Endodermal cell (in vitro differentiated cells): ENCODE measurements at regions not wholly inside any gene's neighbourhood (a gene's known extent, or its start where the extent isn't known, plus 50 kb on each side); places are given as distances from the start of the nearest gene placed in this dataset.
A peak's percentile ranks its signal among the peaks of the same experiment; 100 is the strongest.

ENCODE experiments used
- DNase-seq: peaks from one replicate; pipeline ENCODE4 v3.0.0-alpha.2; 2017
- H3K27ac ChIP-seq: 2 replicates; pipeline ENCODE4 v1.5.1; 2013; ENCODE audit warnings: mild to moderate bottlenecking, low read depth, low read length, moderate library complexity
- H3K27me3 ChIP-seq: 2 replicates; pipeline ENCODE4 v1.6.1; 2013; ENCODE audit warnings: mild to moderate bottlenecking, low read length, moderate library complexity; ENCODE audit not compliant: insufficient read depth, control insufficient read depth, poor library complexity, severe bottlenecking
- H3K36me3 ChIP-seq: 2 replicates; pipeline ENCODE4 v1.7.0; 2013; ENCODE audit warnings: mild to moderate bottlenecking, low read length, moderate library complexity; ENCODE audit not compliant: control insufficient read depth, insufficient read depth
- H3K4me1 ChIP-seq: one replicate; pipeline ENCODE4 v1.7.0; 2013; ENCODE audit warnings: low read length; ENCODE audit not compliant: control insufficient read depth, insufficient read depth
- H3K4me3 ChIP-seq: 2 replicates; pipeline ENCODE4 v1.5.1; 2013; ENCODE audit warnings: mild to moderate bottlenecking, low read length, moderate library complexity
- H3K9ac ChIP-seq: 2 replicates; pipeline ENCODE4 v1.6.1; 2013; ENCODE audit warnings: mild to moderate bottlenecking, low read length, moderate library complexity; ENCODE audit not compliant: poor library complexity, severe bottlenecking; ENCODE audit errors: extremely low read depth
- H3K9me3 ChIP-seq: 2 replicates; pipeline ENCODE4 v1.6.1; 2013; ENCODE audit warnings: mild to moderate bottlenecking, low read length, moderate library complexity; ENCODE audit not compliant: control insufficient read depth
- H3K27ac Mint-ChIP-seq: 2 replicates; pipeline ENCODE4 v1.8.0; 2020; ENCODE audit warnings: mixed read lengths
- H3K27me3 Mint-ChIP-seq: 2 replicates; pipeline ENCODE4 v1.8.0; 2021; ENCODE audit warnings: mild to moderate bottlenecking, mixed read lengths; ENCODE audit not compliant: insufficient read depth
- H3K36me3 Mint-ChIP-seq: 2 replicates; pipeline ENCODE4 v1.8.0; 2020; ENCODE audit warnings: low read depth, mixed read lengths
- H3K4me1 Mint-ChIP-seq: 2 replicates; pipeline ENCODE4 v1.8.0; 2020; ENCODE audit warnings: mixed read lengths
- H3K4me3 Mint-ChIP-seq: 2 replicates; pipeline ENCODE4 v1.8.0; 2020; ENCODE audit warnings: mild to moderate bottlenecking, moderate library complexity, mixed read lengths
- H3K9me3 Mint-ChIP-seq: 2 replicates; pipeline ENCODE4 v1.8.0; 2020; ENCODE audit warnings: mild to moderate bottlenecking, mixed read lengths
- CTCF ChIP-seq: fragments of 200-600 bp; sonication (generic); conservative IDR thresholded peaks from 2 replicates; pipeline ENCODE4 v1.5.0; 2021; ENCODE audit warnings: antibody characterized with exemption, mild to moderate bottlenecking
- WGBS, 2 experiments: methylation state at CpG; one replicate each; pipeline versions ENCODE4 v1.1.5 to v1.1.7; 2013; ENCODE audit warnings: missing lambda C conversion rate in 2 of 2, mixed read lengths in 1 of 2; ENCODE audit not compliant: insufficient coverage in 1 of 2, insufficient read length in 1 of 2; 5-methylcytosine and 5-hydroxymethylcytosine counted together

GRCh38 chr13:74593688-74594087, 459.5 kb upstream of the KLF12 start:
- Histone ChIP-seq H3K4me1 (no peaks in the 10 kb centered on the region), H3K27ac (no peak overlapping the region), H3K36me3 (no peaks in the 10 kb centered on the region), H3K9me3 (no peaks in the 10 kb centered on the region), H3K4me3 (no peak overlapping the region), H3K27me3 (no peaks in the 10 kb centered on the region), H3K9ac (no peak overlapping the region)
- Mint-ChIP-seq H3K4me1 (peaks cover 2% of the 10 kb centered on the region), H3K27ac (no peak overlapping the region), H3K36me3 (no peaks in the 10 kb centered on the region), H3K27me3 (no peaks in the 10 kb centered on the region), H3K4me3 (no peak overlapping the region), H3K9me3 (no peaks in the 10 kb centered on the region)
- no peak for DNase-seq
- no peak for TF ChIP-seq CTCF
- WGBS, 2 experiments, result 93 to 100% methylated on average over 1 to 3 of the region's 3 CpGs

GRCh38 chr13:74586847-74587246, 452.6 kb upstream of the KLF12 start:
- Histone ChIP-seq H3K9me3 (no peaks in the 10 kb centered on the region), H3K27me3 (no peaks in the 10 kb centered on the region), H3K36me3 (no peaks in the 10 kb centered on the region), H3K9ac (no peak overlapping the region), H3K4me3 (no peak overlapping the region), H3K4me1 (no peaks in the 10 kb centered on the region), H3K27ac (no peak overlapping the region)
- DNase-seq, result no peak
- 83% methylated on average over 1 of the region's 1 CpG; no CpG with 5 or more reads in 1 of the 2 experiments for WGBS, 2 experiments
- no peaks in the 10 kb centered on the region for H3K36me3 Mint-ChIP-seq
- H3K27ac Mint-ChIP-seq, result no peak overlapping the region
- H3K4me3 Mint-ChIP-seq, result no peak overlapping the region
- no peaks in the 10 kb centered on the region for H3K27me3 Mint-ChIP-seq
- TF ChIP-seq CTCF, result no peak
- H3K9me3 Mint-ChIP-seq, result no peaks in the 10 kb centered on the region
- peaks cover 6% of the 10 kb centered on the region for H3K4me1 Mint-ChIP-seq

GRCh38 chr13:74576420-74576819, 442.2 kb upstream of the KLF12 start:
- no peak overlapping the region for H3K9ac ChIP-seq
- H3K27ac ChIP-seq, result peak overlapping the region; percentile 61
- DNase-seq, result peak; percentile 57
- no peaks in the 10 kb centered on the region for H3K9me3 Mint-ChIP-seq
- peak overlapping the region; percentile 77 for H3K4me3 ChIP-seq
- no peaks in the 10 kb centered on the region for H3K36me3 ChIP-seq
- H3K4me1 Mint-ChIP-seq, result peaks cover 45% of the 10 kb centered on the region
- no peaks in the 10 kb centered on the region for H3K9me3 ChIP-seq
- peak overlapping the region; percentile 84 for H3K27ac Mint-ChIP-seq
- peaks cover 17% of the 10 kb centered on the region for H3K4me1 ChIP-seq
- H3K36me3 Mint-ChIP-seq, result no peaks in the 10 kb centered on the region
- no peaks in the 10 kb centered on the region for H3K27me3 Mint-ChIP-seq
- no peak for TF ChIP-seq CTCF
- peak overlapping the region; percentile 59 for H3K4me3 Mint-ChIP-seq
- no peaks in the 10 kb centered on the region for H3K27me3 ChIP-seq
- 84 to 87% methylated on average over 5 of the region's 5 CpGs for whole genome bisulfite sequencing, 2 experiments
